Fibroblast of skin of abdomen (primary cell): ENCODE measurements at regions not wholly inside any gene's neighbourhood (a gene's known extent, or its start where the extent isn't known, plus 50 kb on each side); places are given as distances from the start of the nearest gene placed in this dataset.

ENCODE experiments used
- DNase-seq: peaks from one replicate; pipeline ENCODE4 v3.0.0-alpha.2; 2013

GRCh38 chr10:3514691-3515090, 270.3 kb downstream of the KLF6 start:
- DNase-seq: no peak

GRCh38 chr10:3512263-3512662, 272.7 kb downstream of the KLF6 start:
- no peak for DNase-seq

GRCh38 chr10:3511483-3511882, 273.5 kb downstream of the KLF6 start:
- DNase-seq: no peak

GRCh38 chr10:3510741-3511140, 274.3 kb downstream of the KLF6 start:
- no peak for DNase-seq

- no peak for DNase-seq
These were observed 275.7 kb downstream of the KLF6 start for GRCh38 chr10:3509355-3509754.

- no peak for DNase-seq
These were observed 281.7 kb downstream of the KLF6 start for GRCh38 chr10:3503299-3503698.

GRCh38 chr10:3502673-3503072, 282.3 kb downstream of the KLF6 start:
- DNase-seq: no peak

GRCh38 chr10:3500408-3500856, 284.6 kb downstream of the KLF6 start:
- peak; percentile 77 for DNase-seq

GRCh38 chr10:3499120-3499519, 285.9 kb downstream of the KLF6 start:
- DNase-seq: no peak

- no peak for DNase-seq
These were observed 287.4 kb downstream of the KLF6 start for GRCh38 chr10:3497581-3497980.

GRCh38 chr10:3496138-3496537, 288.9 kb downstream of the KLF6 start:
- DNase-seq: no peak

- DNase-seq: no peak
These were observed 289.7 kb downstream of the KLF6 start for GRCh38 chr10:3495281-3495680.

- DNase-seq: no peak
These were observed 290.2 kb downstream of the KLF6 start for GRCh38 chr10:3494838-3495230.

- DNase-seq: no peak
These were observed 290.7 kb downstream of the KLF6 start for GRCh38 chr10:3494131-3494837.

GRCh38 chr10:3493621-3494020, 291.4 kb downstream of the KLF6 start:
- DNase-seq: no peak

- no peak for DNase-seq
These were observed 293.4 kb downstream of the KLF6 start for GRCh38 chr10:3491571-3491970.

GRCh38 chr10:3487228-3487627, 297.8 kb downstream of the KLF6 start:
- DNase-seq: no peak

GRCh38 chr10:3486346-3487065, 298.5 kb downstream of the KLF6 start:
- DNase-seq: no peak

GRCh38 chr10:3485057-3485686, 299.8 kb downstream of the KLF6 start:
- no peak for DNase-seq

- peak; percentile 59 for DNase-seq
These were observed 300.5 kb downstream of the KLF6 start for GRCh38 chr10:3484306-3485056.

- peak; percentile 91 for DNase-seq
These were observed 302.6 kb downstream of the KLF6 start for GRCh38 chr10:3482200-3482993.

GRCh38 chr10:3481496-3481895, 303.5 kb downstream of the KLF6 start:
- no peak for DNase-seq
